ENCODE measurements at regions not wholly inside any gene's neighbourhood (a gene's known extent, or its start where the extent isn't known, plus 50 kb on each side); places are given as distances from the start of the nearest gene placed in this dataset.

- no peak for DNase-seq
These were observed 178.8 kb upstream of the KIF2A start for GRCh38 chr5:62127098-62127736.

GRCh38 chr5:62130107-62130506 is 175.9 kb upstream of the KIF2A start:
- H3K27me3 ChIP-seq, result peaks cover 0 to 6% (median 0%) of the 10 kb centered on the region in 7 donors
- ATAC-seq, result no peak
- WGBS, 2 donors, result 92 to 98% methylated on average over 3 of the region's 3 CpGs
- no peaks in the 10 kb centered on the region for H3K4me1 ChIP-seq
- intact Hi-C loops (cut with DNase I), result no loop called here
- no peak overlapping the region for H3K27ac ChIP-seq
- H3K9me3 ChIP-seq, result peaks cover 0 to 4% (median 0%) of the 10 kb centered on the region in 11 donors
- TF ChIP-seq CTCF (IDR thresholded peaks at IDR 0.05), result no peak
- H3K4me3 ChIP-seq, result no peak overlapping the region
- no peaks in the 10 kb centered on the region for H3K36me3 ChIP-seq
- no peak for DNase-seq

More at GRCh38 chr5:62127098-62127736, 178.8 kb upstream of the KIF2A start:
- no peak for TF ChIP-seq CTCF (IDR thresholded peaks at IDR 0.05)
- Histone ChIP-seq H3K27me3 (no peaks in the 10 kb centered on the region), H3K9me3 (no peaks in the 10 kb centered on the region), H3K4me1 (no peaks in the 10 kb centered on the region), H3K27ac (no peak overlapping the region), H3K36me3 (no peaks in the 10 kb centered on the region), H3K4me3 (no peak overlapping the region)
- no peak for ATAC-seq
- intact Hi-C loops (cut with DNase I), result no loop called here
- 43 to 48% methylated on average over 2 of the region's 2 CpGs for WGBS, 2 donors

GRCh38 chr5:62132276-62132675 is 173.7 kb upstream of the KIF2A start:
- Histone ChIP-seq H3K36me3 (no peaks in the 10 kb centered on the region), H3K9me3 (peaks cover 0 to 4% (median 0%) of the 10 kb centered on the region in 11 donors), H3K4me3 (no peak overlapping the region), H3K27me3 (peaks cover 0 to 15% (median 0%) of the 10 kb centered on the region in 7 donors), H3K4me1 (no peaks in the 10 kb centered on the region), H3K27ac (no peak overlapping the region)
- TF ChIP-seq CTCF (IDR thresholded peaks at IDR 0.05), result no peak
- no peak for DNase-seq
- 47 to 64% methylated on average over 1 of the region's 1 CpG for whole genome bisulfite sequencing, 2 donors
- intact Hi-C loops (cut with DNase I), result no loop called here
- no peak for ATAC-seq

- Histone ChIP-seq H3K4me3 (no peak overlapping the region), H3K36me3 (no peaks in the 10 kb centered on the region), H3K27ac (no peak overlapping the region), H3K9me3 (peaks cover 0 to 4% (median 0%) of the 10 kb centered on the region in 11 donors), H3K27me3 (peaks cover 0 to 22% (median 5%) of the 10 kb centered on the region in 7 donors), H3K4me1 (no peaks in the 10 kb centered on the region)
- ATAC-seq (no peak), DNase-seq (no peak)
- no peak for TF ChIP-seq CTCF (IDR thresholded peaks at IDR 0.05)
- WGBS, 2 donors, result 84 to 91% methylated on average over 1 of the region's 1 CpG
- intact Hi-C loops (cut with DNase I), result no loop called here
These were observed 172.6 kb upstream of the KIF2A start for GRCh38 chr5:62133426-62133825.
